ENCODE measurements at regions not wholly inside any gene's neighbourhood (a gene's known extent, or its start where the extent isn't known, plus 50 kb on each side); places are given as distances from the start of the nearest gene placed in this dataset.

GRCh38 chr13:82815791-82816190 is 1066.5 kb downstream of the SLITRK1 start:
- no peak overlapping the region for H3K4me3 ChIP-seq (replicated peaks in 1 of 3)
- no peak overlapping the region for H3K27ac ChIP-seq
- no peaks in the 10 kb centered on the region for H3K4me1 ChIP-seq
- no peaks in the 10 kb centered on the region for H3K9me3 ChIP-seq
- H3K27me3 ChIP-seq, result no peaks in the 10 kb centered on the region
- 76 to 89% methylated on average over 1 of the region's 1 CpG for WGBS, 2 donors
- no peak for TF ChIP-seq CTCF (IDR thresholded peaks at IDR 0.05)
- no peak for TF ChIP-seq POLR2A (IDR thresholded peaks at IDR 0.05)
- no peak for DNase-seq
- no peaks in the 10 kb centered on the region for H3K36me3 ChIP-seq
- intact Hi-C loops (cut with DNase I), result no loop called here

GRCh38 chr13:82803341-82803740 is 1078.9 kb downstream of the SLITRK1 start:
- Histone ChIP-seq H3K4me3 (replicated peaks in 1 of 3) (no peak overlapping the region), H3K36me3 (no peaks in the 10 kb centered on the region), H3K4me1 (no peaks in the 10 kb centered on the region), H3K9me3 (no peaks in the 10 kb centered on the region), H3K27ac (no peak overlapping the region), H3K27me3 (no peaks in the 10 kb centered on the region)
- DNase-seq, result no peak
- 94 to 95% methylated on average over 1 of the region's 1 CpG for WGBS, 2 donors
- TF ChIP-seq CTCF (IDR thresholded peaks at IDR 0.05) (no peak), POLR2A (IDR thresholded peaks at IDR 0.05) (no peak)
- intact Hi-C loops (cut with DNase I), result no loop called here

GRCh38 chr13:82802528-82802927 is 1079.7 kb downstream of the SLITRK1 start:
- intact Hi-C loops (cut with DNase I), result no loop called here
- DNase-seq, result no peak
- H3K27me3 ChIP-seq, result no peaks in the 10 kb centered on the region
- no peaks in the 10 kb centered on the region for H3K4me1 ChIP-seq
- no peak overlapping the region for H3K27ac ChIP-seq
- H3K9me3 ChIP-seq, result no peaks in the 10 kb centered on the region
- TF ChIP-seq CTCF (IDR thresholded peaks at IDR 0.05), result no peak
- no peak for TF ChIP-seq POLR2A (IDR thresholded peaks at IDR 0.05)
- H3K36me3 ChIP-seq, result no peaks in the 10 kb centered on the region
- no peak overlapping the region for H3K4me3 ChIP-seq (replicated peaks in 1 of 3)
- 78 to 82% methylated on average over 3 of the region's 3 CpGs for WGBS, 2 donors

GRCh38 chr13:82800391-82800790 is 1081.9 kb downstream of the SLITRK1 start:
- 69 to 80% methylated on average over 2 of the region's 2 CpGs for WGBS, 2 donors
- H3K27ac ChIP-seq, result no peak overlapping the region
- H3K36me3 ChIP-seq, result no peaks in the 10 kb centered on the region
- DNase-seq, result no peak
- no peaks in the 10 kb centered on the region for H3K4me1 ChIP-seq
- no peak overlapping the region for H3K4me3 ChIP-seq (replicated peaks in 1 of 3)
- intact Hi-C loops (cut with DNase I), result no loop called here
- no peak for TF ChIP-seq CTCF (IDR thresholded peaks at IDR 0.05)
- no peak for TF ChIP-seq POLR2A (IDR thresholded peaks at IDR 0.05)
- H3K9me3 ChIP-seq, result no peaks in the 10 kb centered on the region
- H3K27me3 ChIP-seq, result no peaks in the 10 kb centered on the region

- Histone ChIP-seq H3K4me3 (replicated peaks in 1 of 3) (no peak overlapping the region), H3K27me3 (no peaks in the 10 kb centered on the region), H3K36me3 (no peaks in the 10 kb centered on the region), H3K27ac (no peak overlapping the region), H3K4me1 (no peaks in the 10 kb centered on the region), H3K9me3 (no peaks in the 10 kb centered on the region)
- intact Hi-C loops (cut with DNase I), result no loop called here
- WGBS, 2 donors, result 58 to 65% methylated on average over 1 of the region's 1 CpG
- DNase-seq, result no peak
- TF ChIP-seq CTCF (IDR thresholded peaks at IDR 0.05) (no peak), POLR2A (IDR thresholded peaks at IDR 0.05) (no peak)
These were observed 1084.4 kb downstream of the SLITRK1 start for GRCh38 chr13:82797876-82798275.
